ENCODE measurements at regions not wholly inside any gene's neighbourhood (a gene's known extent, or its start where the extent isn't known, plus 50 kb on each side); places are given as distances from the start of the nearest gene placed in this dataset.

DNA sequence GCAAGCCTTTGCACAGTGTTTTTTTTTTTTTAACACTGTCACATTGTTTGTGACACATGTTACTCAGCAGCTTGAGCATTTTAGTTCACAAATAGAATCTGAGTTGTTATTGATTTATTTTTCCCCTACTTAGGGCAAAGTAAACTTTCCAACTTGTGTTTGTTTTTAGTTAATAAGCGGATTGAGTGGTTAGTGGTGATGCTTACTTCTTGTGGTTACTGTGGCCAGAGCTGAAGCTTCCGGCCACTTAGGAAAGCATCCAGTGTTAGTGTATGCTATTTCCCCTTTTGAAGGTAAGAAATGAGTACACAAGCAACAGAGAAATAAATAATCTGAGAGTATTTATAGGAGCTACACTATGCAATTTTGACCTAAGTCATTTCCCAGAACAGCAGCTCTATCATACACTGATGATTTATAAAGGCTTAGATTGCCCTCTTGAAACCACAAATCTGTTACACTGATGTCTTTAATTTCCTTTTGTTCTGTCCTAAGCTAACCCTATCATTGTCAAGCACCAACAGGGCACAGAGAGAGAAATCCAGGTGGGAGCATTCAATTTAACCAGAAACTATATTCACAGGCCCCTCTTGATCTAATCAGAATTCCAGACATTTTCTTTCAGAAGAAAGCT, 2464.6 kb downstream of the PCDH7 start:
- H3K36me3 ChIP-seq, result no peaks in the 10 kb centered on the region
- TF ChIP-seq, protein P1, sequence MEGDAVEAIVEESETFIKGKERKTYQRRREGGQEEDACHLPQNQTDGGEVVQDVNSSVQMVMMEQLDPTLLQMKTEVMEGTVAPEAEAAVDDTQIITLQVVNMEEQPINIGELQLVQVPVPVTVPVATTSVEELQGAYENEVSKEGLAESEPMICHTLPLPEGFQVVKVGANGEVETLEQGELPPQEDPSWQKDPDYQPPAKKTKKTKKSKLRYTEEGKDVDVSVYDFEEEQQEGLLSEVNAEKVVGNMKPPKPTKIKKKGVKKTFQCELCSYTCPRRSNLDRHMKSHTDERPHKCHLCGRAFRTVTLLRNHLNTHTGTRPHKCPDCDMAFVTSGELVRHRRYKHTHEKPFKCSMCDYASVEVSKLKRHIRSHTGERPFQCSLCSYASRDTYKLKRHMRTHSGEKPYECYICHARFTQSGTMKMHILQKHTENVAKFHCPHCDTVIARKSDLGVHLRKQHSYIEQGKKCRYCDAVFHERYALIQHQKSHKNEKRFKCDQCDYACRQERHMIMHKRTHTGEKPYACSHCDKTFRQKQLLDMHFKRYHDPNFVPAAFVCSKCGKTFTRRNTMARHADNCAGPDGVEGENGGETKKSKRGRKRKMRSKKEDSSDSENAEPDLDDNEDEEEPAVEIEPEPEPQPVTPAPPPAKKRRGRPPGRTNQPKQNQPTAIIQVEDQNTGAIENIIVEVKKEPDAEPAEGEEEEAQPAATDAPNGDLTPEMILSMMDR (IDR thresholded peaks at IDR 0.05), result no peak
- ATAC-seq (no peak), DNase-seq (no peak)
- no peak overlapping the region for H3K4me3 ChIP-seq
- no peak overlapping the region for H3K27ac ChIP-seq
- peaks cover 0 to 20% (median 0%) of the 10 kb centered on the region in 11 donors for H3K9me3 ChIP-seq
- no peaks in the 10 kb centered on the region for H3K4me1 ChIP-seq
- no peaks in the 10 kb centered on the region for H3K27me3 ChIP-seq
- intact Hi-C loops (cut with DNase I), result no loop called here
- 76 to 90% methylated on average over 2 of the region's 2 CpGs for WGBS, 2 donors

DNA sequence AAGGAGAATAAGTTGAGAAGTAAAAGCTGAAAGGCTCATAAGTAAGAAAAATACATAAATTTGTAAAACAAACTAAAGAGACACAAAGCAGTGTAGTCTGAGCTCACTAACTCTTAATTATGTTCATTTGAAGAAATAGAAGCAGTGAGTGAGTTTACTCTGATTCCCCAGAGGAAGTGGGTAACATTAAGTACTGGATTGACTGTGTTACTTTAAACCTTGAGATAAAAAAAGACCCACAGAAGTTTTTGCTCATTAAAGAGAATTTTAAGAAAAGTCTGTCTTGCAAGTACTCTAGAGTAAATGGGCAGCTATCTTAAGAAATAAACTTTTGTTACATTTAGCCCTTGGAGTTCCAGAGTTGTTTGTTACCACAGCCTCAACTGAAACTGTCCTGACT, 2466.9 kb downstream of the PCDH7 start:
- Histone ChIP-seq H3K36me3 (no peaks in the 10 kb centered on the region), H3K9me3 (peaks cover 0 to 12% (median 0%) of the 10 kb centered on the region in 11 donors), H3K27ac (no peak overlapping the region), H3K4me3 (no peak overlapping the region), H3K27me3 (no peaks in the 10 kb centered on the region), H3K4me1 (no peaks in the 10 kb centered on the region)
- intact Hi-C loops (cut with DNase I), result no loop called here
- TF ChIP-seq, protein P1 (IDR thresholded peaks at IDR 0.05), result no peak
- DNase-seq, result no peak
- no peak for ATAC-seq

DNA sequence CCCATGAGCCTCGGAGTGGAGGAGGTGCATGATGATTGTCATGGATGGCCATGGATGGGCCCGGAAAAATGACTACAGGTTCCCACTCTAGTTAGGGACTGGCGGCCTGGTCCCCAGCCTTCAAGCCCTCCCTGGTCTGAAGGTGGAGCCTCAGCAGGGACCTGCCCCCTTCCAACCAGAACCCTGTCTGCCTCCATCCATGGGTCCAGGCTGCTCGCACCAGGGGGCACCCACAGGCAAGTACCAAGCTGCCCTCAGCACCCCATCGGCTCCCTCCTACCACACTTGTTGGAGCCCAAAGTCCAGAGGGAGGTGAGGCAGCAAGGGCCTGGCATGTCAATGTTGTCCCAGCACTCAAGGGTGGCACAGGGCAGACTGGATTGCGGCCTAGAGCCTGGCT, 2468.6 kb downstream of the PCDH7 start:
- DNase-seq (no peak), ATAC-seq (no peak)
- Histone ChIP-seq H3K27ac (no peak overlapping the region), H3K27me3 (no peaks in the 10 kb centered on the region), H3K36me3 (no peaks in the 10 kb centered on the region), H3K9me3 (no peaks in the 10 kb centered on the region), H3K4me1 (no peaks in the 10 kb centered on the region), H3K4me3 (no peak overlapping the region)
- 77 to 81% methylated on average over 6 of the region's 6 CpGs for WGBS, 2 donors
- TF ChIP-seq, protein P1 (IDR thresholded peaks at IDR 0.05), result no peak
- intact Hi-C loops (cut with DNase I), result no loop called here

DNA sequence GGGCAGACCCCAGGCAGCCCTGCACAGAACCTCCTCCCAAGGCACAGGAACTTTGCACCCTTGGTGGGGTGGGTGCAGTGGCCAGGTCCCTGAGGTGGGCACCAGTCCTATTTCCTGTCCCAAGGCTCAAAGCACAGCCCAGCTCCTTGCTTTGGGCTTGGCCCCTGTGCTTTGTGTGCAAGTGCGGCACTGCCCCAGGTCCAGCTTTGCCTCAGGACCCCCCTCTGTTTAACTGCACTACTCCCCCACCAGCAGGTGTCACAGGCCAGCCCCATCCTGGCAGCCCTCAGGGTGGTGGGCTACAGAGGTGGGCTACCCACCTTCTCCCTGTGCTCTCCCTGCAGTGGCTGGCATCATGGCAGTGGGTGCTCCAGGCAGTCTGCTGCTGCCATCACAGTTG, 2469.0 kb downstream of the PCDH7 start:
- Histone ChIP-seq H3K27ac (no peak overlapping the region), H3K9me3 (no peaks in the 10 kb centered on the region), H3K36me3 (no peaks in the 10 kb centered on the region), H3K4me1 (no peaks in the 10 kb centered on the region), H3K27me3 (no peaks in the 10 kb centered on the region), H3K4me3 (no peak overlapping the region)
- ATAC-seq, result no peak
- intact Hi-C loops (cut with DNase I), result no loop called here
- WGBS, 2 donors, result 97 to 100% methylated on average over 1 of the region's 1 CpG
- TF ChIP-seq, protein P1 (IDR thresholded peaks at IDR 0.05), result no peak
- no peak for DNase-seq
